Brain pericyte (primary cell): ENCODE measurements at regions not wholly inside any gene's neighbourhood (a gene's known extent, or its start where the extent isn't known, plus 50 kb on each side); places are given as distances from the start of the nearest gene placed in this dataset.
"Not testable (repeated sequence)": the region's sequence is repeated elsewhere in the genome, so short reads cannot be mapped to it uniquely, and the experiment has no call there.

Experiments
- DNase-seq: peaks from one replicate; pipeline ENCODE4 v3.0.0-alpha.2; 2012; ENCODE audit warnings: low read depth, low spot score

GRCh38 chr21:31531967-31532366 lies 127.5 kb upstream of the SOD1 start:
- no peak for DNase-seq

DNA sequence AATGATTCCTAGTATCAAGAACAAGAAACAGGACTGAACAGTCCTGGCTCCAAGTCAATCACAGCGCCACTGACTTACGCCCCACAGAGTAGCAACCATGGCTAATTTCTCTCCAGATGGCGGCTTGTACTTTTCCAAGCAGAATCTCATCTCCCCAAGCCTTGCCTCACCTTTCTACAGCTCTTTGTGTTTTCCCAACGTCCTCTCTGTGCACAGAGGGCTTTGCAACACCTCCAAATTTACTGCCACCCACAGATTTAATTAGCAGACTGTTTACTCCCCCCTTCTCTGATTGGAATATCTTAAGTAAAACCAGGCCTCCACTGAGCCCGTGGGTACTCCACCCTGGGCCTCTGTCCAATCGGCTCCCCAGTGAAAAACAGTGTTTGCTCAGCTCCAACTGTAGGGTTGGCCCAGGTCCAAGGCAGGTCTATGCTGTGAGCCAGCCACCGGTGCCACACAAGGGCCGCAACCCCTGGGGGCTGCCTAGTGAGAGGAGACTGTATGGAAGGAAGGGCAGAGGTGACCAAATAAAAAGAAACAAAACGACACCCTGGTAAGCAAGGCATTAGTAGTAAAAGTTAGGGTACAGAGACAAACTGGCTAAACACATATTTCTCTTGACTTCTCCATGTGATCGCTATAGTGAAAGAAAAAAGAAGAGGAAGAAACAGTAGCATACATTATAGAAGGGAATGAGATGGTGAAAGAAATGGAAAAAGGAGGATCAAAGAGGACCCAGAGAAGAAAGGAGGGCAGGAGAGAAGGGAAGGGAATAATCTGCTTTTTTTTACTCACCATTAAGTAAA lies 128.4 kb upstream of the SOD1 start:
- DNase-seq: no peak

GRCh38 chr21:31530364-31530763 lies 129.1 kb upstream of the SOD1 start:
- no peak for DNase-seq

GRCh38 chr21:31529406-31529805 lies 130.1 kb upstream of the SOD1 start:
- no peak for DNase-seq

- peak; percentile 82 for DNase-seq
Measured at GRCh38 chr21:31526040-31526439, 133.5 kb upstream of the SOD1 start.

DNA sequence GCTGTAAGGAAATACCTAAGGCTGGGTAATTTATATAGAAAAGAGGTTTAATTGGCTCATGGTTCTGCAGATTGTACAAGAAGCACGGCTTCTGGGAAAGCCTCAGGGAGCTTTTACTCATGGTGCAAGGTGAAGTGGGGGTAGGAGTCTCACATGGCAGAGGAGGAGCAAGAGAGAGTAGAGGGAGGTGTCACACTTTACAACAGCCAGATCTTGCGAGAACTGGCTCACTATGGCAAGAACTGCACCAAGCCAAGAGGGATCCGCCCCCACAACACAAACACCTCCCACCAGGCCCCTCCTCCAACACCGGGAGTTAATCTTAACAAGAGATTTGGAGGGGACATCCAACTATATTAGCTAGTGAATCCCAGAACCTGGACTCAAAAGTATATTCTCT lies 135.4 kb upstream of the SOD1 start:
- no peak for DNase-seq

DNA sequence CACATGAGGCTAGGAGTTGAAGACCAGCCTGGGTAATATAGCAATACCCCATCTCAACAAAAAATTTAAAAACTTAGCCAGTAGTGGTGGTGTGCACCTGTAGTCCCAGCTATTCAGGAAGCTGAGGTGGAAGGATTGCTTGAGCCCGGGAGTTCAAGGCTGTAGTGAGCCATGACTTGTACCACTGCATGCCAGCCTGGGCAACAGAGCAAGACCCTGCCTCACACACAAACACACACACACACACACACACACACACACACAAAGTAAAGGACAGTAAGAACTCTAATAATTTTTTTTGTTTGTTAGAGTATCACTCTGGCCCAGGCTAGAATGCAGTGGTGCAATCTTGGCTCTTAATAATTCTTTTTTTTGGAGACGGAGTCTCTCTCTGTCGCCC lies 138.0 kb upstream of the SOD1 start:
- DNase-seq: no peak

DNA sequence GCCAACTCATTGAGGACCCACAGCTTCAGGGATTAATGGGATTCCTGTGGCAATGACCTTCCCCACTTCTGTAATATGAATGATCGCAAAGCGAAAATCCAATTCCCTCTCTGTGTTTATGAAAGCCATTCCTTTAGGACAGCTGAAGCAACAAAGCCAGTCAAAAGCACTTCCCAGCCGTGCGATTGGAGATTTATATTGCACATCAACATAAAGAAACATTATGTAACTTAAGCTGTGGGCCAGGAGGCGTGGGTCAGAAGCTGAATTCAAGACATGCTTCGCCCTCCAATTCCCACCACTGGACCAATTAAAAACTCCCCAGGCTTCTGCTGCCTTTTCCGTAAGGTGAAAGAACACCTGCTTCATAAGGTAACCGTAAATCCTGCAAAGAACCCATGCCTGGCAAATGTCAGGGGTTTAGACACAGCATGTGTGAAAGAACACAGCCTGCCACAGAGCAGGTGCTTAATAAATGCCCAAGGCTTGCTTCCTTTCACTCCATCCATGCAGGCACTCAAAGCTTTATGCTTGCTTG lies 138.9 kb upstream of the SOD1 start:
- DNase-seq: peak; percentile 84

GRCh38 chr21:31518580-31518979 lies 140.9 kb upstream of the SOD1 start:
- DNase-seq: no peak

GRCh38 chr21:31517664-31518414 lies 141.7 kb upstream of the SOD1 start:
- DNase-seq: no peak

- DNase-seq: no peak
Measured at GRCh38 chr21:31515253-31515652, 144.2 kb upstream of the SOD1 start.

DNA sequence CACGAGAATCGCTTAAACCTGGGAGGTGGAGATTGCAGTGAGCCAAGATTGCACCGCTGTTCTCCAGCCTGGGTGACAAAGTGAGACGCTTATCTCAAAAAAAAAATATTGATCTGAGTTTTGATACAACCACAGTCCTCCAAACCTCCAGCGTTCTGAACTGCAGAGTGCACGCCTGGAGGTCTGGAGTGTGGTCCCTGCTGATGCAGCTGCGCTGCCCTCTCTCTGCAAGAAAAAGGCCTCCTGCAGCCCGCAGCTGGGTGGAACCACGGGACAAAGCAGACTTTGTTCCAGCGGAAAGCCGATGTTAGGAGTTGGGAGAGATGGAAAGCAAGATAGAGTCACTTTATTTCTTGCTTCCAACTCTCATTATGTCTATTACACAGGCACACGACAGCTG lies 144.9 kb upstream of the SOD1 start:
- DNase-seq: peak; percentile 57

GRCh38 chr21:31513541-31513940 lies 146.0 kb upstream of the SOD1 start:
- DNase-seq: not testable (repeated sequence)

- DNase-seq: not testable (repeated sequence)
Measured at GRCh38 chr21:31511999-31512398, 147.5 kb upstream of the SOD1 start.

- DNase-seq: no peak
Measured at GRCh38 chr21:31511258-31511657, 148.2 kb upstream of the SOD1 start.

DNA sequence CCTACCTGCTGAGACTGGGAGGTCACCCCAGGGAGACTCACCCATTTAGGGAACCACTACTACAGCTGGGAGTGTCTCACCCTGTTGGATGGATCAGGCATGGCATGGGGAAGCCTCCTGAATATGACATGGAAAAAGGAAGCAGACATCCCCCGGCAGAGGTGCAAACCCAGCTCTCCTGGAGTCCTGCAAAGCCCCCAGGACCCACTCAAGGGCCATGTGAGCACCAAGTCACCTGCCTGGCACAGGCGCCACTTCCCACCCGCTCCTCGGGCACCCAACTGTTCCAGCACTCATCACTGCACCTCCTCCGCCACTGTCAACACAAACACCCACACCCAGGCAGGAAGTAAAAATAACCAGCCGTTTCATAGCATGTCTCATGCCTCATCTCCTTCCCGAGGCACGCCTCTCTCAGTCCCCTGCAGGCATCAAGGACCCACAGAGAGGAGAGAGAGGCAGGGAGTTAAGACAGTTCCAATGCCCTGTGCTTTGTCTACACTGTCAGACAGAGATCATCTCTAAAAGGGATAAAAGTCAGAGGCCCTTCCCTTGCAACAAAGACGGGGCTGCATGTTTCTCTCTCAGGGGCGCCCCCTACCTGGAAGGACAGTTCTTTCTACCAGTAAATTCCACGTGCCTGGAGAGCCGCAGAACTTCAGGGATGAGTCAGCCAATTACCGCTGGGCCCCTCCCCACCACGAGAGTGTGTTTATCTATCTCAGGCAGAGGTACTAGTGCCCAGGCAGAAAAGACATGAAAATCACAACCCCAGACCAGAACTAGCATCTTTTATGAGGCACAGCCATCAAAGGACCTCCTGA lies 150.1 kb upstream of the SOD1 start:
- DNase-seq: no peak

- no peak for DNase-seq
Measured at GRCh38 chr21:31505975-31506374, 153.5 kb upstream of the SOD1 start.

- DNase-seq: no peak
Measured at GRCh38 chr21:31503939-31504338, 155.6 kb upstream of the SOD1 start.

GRCh38 chr21:31503467-31503866 lies 156.0 kb upstream of the SOD1 start:
- no peak for DNase-seq

DNA sequence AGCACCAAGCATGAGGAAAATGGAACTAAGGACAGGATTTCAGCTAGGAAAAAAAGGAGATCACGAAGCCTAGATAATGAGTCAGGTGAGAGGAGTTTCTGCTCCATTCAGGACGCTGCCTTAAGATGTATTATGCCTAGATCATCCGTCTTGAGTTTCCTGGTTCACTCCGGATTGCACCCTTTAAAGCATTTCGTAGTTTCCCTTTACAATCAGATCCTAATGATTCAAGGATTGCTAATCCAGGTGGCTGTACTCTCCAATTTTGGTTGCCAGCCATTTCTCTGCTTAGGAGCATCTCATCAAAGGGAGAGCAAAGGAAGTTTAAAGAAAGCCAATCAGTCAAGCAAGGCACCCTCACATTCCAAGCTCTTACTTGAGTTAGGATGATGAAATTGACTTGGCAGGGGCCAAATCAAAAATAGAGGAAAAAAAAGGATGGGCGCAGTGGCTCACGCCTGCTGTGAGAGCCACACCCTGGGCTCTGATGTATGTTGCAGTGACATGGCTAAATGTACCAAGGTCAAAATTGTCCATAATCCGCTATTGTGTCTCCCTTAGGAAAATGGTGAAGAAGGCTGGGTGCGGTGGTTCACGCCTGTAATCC lies 156.9 kb upstream of the SOD1 start:
- DNase-seq: no peak

DNA sequence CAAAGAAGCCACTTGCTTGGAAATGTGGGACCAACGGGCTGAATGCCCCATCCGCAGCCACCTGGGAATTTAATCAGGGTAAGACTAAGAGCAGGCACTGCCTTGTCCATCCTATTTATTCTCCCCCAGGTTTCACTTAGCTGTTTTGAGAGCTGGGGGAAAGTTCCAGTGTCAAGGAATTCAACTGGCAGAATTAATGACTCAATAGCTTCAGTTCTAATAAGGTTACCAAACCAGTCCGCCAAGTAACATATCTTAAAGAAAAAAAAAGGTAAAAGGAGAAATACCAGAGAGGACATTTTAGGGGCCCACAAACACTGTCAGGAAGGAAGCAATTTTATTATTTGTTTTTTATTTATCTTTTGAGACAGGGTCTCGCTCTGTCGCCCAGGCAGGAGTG lies 157.6 kb upstream of the SOD1 start:
- no peak for DNase-seq

DNA sequence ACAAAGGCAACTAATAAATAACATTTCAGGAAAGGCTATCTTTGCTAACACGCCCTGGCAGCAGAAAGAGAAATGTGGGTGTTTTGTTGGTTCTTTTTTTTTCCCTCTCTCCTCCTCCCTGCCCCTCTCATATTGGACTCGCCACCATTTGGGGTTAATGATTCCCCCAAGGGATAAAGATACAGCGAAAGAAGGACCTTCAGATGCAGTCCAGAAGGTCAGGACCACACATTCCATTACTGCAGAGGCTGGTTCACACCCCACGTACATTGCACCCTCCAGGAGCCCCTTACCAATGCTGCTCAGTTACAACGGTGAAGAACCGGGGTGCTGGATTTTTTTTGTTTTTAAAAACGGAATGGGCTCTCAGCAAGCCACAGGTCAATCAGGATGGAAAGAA lies 156.9 kb upstream of the TIAM1 start:
- DNase-seq: no peak
